ENCODE measurements at regions not wholly inside any gene's neighbourhood (a gene's known extent, or its start where the extent isn't known, plus 50 kb on each side); places are given as distances from the start of the nearest gene placed in this dataset.

DNA sequence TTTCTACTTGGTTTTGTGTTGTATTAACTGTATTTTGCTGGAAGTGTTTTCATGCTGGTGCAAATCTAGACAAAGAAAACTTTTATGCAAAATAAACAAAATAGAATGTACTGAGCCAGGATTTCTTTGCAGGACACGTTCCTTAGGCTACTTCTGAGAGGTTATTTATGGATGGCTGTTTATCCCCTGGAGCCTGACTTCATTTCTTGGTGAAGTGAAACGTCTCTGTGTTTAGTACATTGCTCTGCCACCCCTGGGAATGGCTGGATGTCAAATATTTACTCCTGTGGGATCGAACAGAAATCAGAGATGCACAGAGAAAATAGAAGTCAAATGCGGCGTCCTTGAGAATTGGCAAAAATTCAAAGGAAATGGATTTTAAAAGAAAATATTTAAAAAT, 327.1 kb upstream of the MPDZ start:
- CTCF ChIA-PET, result interaction anchor here (0.6 to 0.8 kb wide), 2 partner anchors 80 to 747 kb away, joined by 3 read pairs; no protein-coding TSS in a partner anchor
- no peak for TF ChIP-seq ZNF561 (tag by site-specific recombination; IDR thresholded peaks at IDR 0.05; ENCODE audit: borderline replicate concordance)
- TF ChIP-seq, protein P1, sequence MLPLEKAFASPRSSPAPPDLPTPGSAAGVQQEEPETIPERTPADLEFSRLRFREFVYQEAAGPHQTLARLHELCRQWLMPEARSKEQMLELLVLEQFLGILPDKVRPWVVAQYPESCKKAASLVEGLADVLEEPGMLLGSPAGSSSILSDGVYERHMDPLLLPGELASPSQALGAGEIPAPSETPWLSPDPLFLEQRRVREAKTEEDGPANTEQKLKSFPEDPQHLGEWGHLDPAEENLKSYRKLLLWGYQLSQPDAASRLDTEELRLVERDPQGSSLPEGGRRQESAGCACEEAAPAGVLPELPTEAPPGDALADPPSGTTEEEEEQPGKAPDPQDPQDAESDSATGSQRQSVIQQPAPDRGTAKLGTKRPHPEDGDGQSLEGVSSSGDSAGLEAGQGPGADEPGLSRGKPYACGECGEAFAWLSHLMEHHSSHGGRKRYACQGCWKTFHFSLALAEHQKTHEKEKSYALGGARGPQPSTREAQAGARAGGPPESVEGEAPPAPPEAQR (tag by site-specific recombination; IDR thresholded peaks at IDR 0.05), result no peak
- TF ChIP-seq, protein P2, sequence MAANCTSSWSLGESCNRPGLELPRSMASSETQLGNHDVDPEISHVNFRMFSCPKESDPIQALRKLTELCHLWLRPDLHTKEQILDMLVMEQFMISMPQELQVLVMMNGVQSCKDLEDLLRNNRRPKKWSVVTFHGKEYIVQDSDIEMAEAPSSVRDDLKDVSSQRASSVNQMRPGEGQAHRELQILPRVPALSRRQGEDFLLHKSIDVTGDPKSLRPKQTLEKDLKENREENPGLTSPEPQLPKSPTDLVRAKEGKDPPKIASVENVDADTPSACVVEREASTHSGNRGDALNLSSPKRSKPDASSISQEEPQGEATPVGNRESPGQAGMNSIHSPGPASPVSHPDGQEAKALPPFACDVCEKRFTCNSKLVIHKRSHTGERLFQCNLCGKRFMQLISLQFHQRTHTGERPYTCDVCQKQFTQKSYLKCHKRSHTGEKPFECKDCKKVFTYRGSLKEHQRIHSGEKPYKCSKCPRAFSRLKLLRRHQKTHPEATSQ (tag by site-specific recombination; IDR thresholded peaks at IDR 0.05), result no peak
- TF ChIP-seq ZNF404 (tag by site-specific recombination; IDR thresholded peaks at IDR 0.05), result no peak
- no peak for TF ChIP-seq ZNF133 (tag by site-specific recombination; IDR thresholded peaks at IDR 0.05)
- TF ChIP-seq, protein P3, sequence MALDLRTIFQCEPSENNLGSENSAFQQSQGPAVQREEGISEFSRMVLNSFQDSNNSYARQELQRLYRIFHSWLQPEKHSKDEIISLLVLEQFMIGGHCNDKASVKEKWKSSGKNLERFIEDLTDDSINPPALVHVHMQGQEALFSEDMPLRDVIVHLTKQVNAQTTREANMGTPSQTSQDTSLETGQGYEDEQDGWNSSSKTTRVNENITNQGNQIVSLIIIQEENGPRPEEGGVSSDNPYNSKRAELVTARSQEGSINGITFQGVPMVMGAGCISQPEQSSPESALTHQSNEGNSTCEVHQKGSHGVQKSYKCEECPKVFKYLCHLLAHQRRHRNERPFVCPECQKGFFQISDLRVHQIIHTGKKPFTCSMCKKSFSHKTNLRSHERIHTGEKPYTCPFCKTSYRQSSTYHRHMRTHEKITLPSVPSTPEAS (tag by site-specific recombination; IDR thresholded peaks at IDR 0.05), result no peak
- TF ChIP-seq, protein P4, sequence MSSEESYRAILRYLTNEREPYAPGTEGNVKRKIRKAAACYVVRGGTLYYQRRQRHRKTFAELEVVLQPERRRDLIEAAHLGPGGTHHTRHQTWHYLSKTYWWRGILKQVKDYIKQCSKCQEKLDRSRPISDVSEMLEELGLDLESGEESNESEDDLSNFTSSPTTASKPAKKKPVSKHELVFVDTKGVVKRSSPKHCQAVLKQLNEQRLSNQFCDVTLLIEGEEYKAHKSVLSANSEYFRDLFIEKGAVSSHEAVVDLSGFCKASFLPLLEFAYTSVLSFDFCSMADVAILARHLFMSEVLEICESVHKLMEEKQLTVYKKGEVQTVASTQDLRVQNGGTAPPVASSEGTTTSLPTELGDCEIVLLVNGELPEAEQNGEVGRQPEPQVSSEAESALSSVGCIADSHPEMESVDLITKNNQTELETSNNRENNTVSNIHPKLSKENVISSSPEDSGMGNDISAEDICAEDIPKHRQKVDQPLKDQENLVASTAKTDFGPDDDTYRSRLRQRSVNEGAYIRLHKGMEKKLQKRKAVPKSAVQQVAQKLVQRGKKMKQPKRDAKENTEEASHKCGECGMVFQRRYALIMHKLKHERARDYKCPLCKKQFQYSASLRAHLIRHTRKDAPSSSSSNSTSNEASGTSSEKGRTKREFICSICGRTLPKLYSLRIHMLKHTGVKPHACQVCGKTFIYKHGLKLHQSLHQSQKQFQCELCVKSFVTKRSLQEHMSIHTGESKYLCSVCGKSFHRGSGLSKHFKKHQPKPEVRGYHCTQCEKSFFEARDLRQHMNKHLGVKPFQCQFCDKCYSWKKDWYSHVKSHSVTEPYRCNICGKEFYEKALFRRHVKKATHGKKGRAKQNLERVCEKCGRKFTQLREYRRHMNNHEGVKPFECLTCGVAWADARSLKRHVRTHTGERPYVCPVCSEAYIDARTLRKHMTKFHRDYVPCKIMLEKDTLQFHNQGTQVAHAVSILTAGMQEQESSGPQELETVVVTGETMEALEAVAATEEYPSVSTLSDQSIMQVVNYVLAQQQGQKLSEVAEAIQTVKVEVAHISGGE (tag by site-specific recombination; conservative IDR thresholded peaks at IDR 0.05; ENCODE audit: low read depth), result no peak
- TF ChIP-seq ZNF624 (tag by site-specific recombination; IDR thresholded peaks at IDR 0.05), result no peak
- no peak for TF ChIP-seq ZBTB48 (tag by site-specific recombination; IDR thresholded peaks at IDR 0.05)
- TF ChIP-seq, protein P5, sequence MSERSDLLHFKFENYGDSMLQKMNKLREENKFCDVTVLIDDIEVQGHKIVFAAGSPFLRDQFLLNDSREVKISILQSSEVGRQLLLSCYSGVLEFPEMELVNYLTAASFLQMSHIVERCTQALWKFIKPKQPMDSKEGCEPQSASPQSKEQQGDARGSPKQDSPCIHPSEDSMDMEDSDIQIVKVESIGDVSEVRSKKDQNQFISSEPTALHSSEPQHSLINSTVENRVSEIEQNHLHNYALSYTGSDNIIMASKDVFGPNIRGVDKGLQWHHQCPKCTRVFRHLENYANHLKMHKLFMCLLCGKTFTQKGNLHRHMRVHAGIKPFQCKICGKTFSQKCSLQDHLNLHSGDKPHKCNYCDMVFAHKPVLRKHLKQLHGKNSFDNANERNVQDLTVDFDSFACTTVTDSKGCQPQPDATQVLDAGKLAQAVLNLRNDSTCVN (tag by site-specific recombination; optimal IDR thresholded peaks at IDR 0.05), result no peak
- no peak for TF ChIP-seq ZNF311 (tag by site-specific recombination; IDR thresholded peaks at IDR 0.05; ENCODE audit: borderline replicate concordance)
- no peak for TF ChIP-seq ZNF184 (tag by site-specific recombination; IDR thresholded peaks at IDR 0.05)
- TF ChIP-seq ZNF114 (tag by site-specific recombination; IDR thresholded peaks at IDR 0.05), result no peak
- TF ChIP-seq REPIN1 (tag by site-specific recombination; IDR thresholded peaks at IDR 0.05; ENCODE audit: low read depth), result no peak
- POLR2A ChIA-PET, result no interaction called here

DNA sequence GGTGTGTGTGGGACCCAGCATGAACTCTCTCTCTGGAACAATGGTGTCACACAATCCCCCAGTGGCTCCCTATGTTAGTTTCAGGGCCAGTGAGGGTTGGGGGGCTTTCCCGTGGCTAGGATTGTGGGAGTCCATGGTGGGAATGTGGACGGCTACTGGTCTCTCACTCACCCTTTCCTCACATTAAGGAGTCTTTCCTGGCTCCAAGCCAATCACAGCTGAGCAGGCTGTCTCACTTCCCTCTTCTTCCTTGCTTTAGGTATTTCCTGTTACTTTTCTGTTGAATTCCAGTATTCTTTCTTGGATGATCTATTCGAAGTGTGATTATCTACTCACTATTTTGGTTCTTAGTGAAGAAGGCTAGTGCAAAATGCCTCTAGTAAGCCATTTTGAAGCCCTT, 324.4 kb upstream of the MPDZ start:
- Histone ChIP-seq H3K36me3 (ENCODE audit: control insufficient read depth in 2 of 2, insufficient read depth in 1 of 2, low read length in 2 of 2) (no peaks in the 10 kb centered on the region), H3K4me3 (ENCODE audit: low read depth, low read length) (no peak overlapping the region), H3K9me3 (ENCODE audit: control insufficient read depth, insufficient read depth, low read depth, low read length) (no peaks in the 10 kb centered on the region), H3K4me1 (ENCODE audit: control insufficient read depth, insufficient read depth, low read length) (peaks cover 10% of the 10 kb centered on the region), H3K27ac (ENCODE audit: extremely low read depth, low read depth, low read length) (no peak overlapping the region)
- ChIA-PET POLR2A (no interaction called here), CTCF (interaction anchor here (0.6 to 0.7 kb wide), 2 partner anchors 180 to 487 kb away, joined by 3 read pairs; no protein-coding TSS in a partner anchor)
- no peak for TF ChIP-seq ZNF132 (tag by site-specific recombination; IDR thresholded peaks at IDR 0.05; ENCODE audit: borderline replicate concordance)
- TF ChIP-seq ZNF664 (tag by site-specific recombination; IDR thresholded peaks at IDR 0.05), result no peak
- TF ChIP-seq, protein P6, sequence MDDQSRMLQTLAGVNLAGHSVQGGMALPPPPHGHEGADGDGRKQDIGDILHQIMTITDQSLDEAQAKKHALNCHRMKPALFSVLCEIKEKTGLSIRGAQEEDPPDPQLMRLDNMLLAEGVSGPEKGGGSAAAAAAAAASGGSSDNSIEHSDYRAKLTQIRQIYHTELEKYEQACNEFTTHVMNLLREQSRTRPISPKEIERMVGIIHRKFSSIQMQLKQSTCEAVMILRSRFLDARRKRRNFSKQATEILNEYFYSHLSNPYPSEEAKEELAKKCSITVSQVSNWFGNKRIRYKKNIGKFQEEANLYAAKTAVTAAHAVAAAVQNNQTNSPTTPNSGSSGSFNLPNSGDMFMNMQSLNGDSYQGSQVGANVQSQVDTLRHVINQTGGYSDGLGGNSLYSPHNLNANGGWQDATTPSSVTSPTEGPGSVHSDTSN (CRISPR knock-in tag; IDR thresholded peaks at IDR 0.05), result no peak
- no peak for TF ChIP-seq ZBTB48 (tag by site-specific recombination; IDR thresholded peaks at IDR 0.05)
- TF ChIP-seq ZIC2 (tag by site-specific recombination; IDR thresholded peaks at IDR 0.05), result no peak
- TF ChIP-seq ZNF24 (tag by site-specific recombination; IDR thresholded peaks at IDR 0.05), result no peak
- TF ChIP-seq ZNF660 (tag by site-specific recombination; IDR thresholded peaks at IDR 0.05), result no peak
- no peak for TF ChIP-seq SP2 (tag by site-specific recombination; IDR thresholded peaks at IDR 0.05)
- TF ChIP-seq FEZF1 (tag by site-specific recombination; IDR thresholded peaks at IDR 0.05), result no peak
- TF ChIP-seq, protein P7, sequence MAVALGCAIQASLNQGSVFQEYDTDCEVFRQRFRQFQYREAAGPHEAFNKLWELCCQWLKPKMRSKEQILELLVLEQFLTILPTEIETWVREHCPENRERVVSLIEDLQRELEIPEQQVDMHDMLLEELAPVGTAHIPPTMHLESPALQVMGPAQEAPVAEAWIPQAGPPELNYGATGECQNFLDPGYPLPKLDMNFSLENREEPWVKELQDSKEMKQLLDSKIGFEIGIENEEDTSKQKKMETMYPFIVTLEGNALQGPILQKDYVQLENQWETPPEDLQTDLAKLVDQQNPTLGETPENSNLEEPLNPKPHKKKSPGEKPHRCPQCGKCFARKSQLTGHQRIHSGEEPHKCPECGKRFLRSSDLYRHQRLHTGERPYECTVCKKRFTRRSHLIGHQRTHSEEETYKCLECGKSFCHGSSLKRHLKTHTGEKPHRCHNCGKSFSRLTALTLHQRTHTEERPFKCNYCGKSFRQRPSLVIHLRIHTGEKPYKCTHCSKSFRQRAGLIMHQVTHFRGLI (tag by site-specific recombination; IDR thresholded peaks at IDR 0.05), result no peak
- TF ChIP-seq YY1 (tag by site-specific recombination; IDR thresholded peaks at IDR 0.05), result no peak

More for the DNA sequence above, 327.1 kb upstream of the MPDZ start:
- peaks cover 10% of the 10 kb centered on the region for H3K4me1 ChIP-seq (ENCODE audit: control insufficient read depth, insufficient read depth, low read length)
- H3K4me3 ChIP-seq (ENCODE audit: low read depth, low read length), result no peak overlapping the region
- no peaks in the 10 kb centered on the region for H3K9me3 ChIP-seq (ENCODE audit: control insufficient read depth, insufficient read depth, low read depth, low read length)
- no peaks in the 10 kb centered on the region for H3K36me3 ChIP-seq (ENCODE audit: control insufficient read depth in 2 of 2, insufficient read depth in 1 of 2, low read length in 2 of 2)
- no peak overlapping the region for H3K27ac ChIP-seq (ENCODE audit: extremely low read depth, low read depth, low read length)

Measured in HEK293 (cell line).